ENCODE measurements at regions not wholly inside any gene's neighbourhood (a gene's known extent, or its start where the extent isn't known, plus 50 kb on each side); places are given as distances from the start of the nearest gene placed in this dataset.

GRCh38 chr6:102670735-102671134 is 1277.2 kb downstream of the GRIK2 start:
- no peak for DNase-seq (ENCODE audit: low spot score)
- TF ChIP-seq, protein P1, sequence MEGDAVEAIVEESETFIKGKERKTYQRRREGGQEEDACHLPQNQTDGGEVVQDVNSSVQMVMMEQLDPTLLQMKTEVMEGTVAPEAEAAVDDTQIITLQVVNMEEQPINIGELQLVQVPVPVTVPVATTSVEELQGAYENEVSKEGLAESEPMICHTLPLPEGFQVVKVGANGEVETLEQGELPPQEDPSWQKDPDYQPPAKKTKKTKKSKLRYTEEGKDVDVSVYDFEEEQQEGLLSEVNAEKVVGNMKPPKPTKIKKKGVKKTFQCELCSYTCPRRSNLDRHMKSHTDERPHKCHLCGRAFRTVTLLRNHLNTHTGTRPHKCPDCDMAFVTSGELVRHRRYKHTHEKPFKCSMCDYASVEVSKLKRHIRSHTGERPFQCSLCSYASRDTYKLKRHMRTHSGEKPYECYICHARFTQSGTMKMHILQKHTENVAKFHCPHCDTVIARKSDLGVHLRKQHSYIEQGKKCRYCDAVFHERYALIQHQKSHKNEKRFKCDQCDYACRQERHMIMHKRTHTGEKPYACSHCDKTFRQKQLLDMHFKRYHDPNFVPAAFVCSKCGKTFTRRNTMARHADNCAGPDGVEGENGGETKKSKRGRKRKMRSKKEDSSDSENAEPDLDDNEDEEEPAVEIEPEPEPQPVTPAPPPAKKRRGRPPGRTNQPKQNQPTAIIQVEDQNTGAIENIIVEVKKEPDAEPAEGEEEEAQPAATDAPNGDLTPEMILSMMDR (IDR thresholded peaks at IDR 0.05), result no peak
- Histone ChIP-seq H3K27ac (no peak overlapping the region), H3K4me3 (no peak overlapping the region)

DNA sequence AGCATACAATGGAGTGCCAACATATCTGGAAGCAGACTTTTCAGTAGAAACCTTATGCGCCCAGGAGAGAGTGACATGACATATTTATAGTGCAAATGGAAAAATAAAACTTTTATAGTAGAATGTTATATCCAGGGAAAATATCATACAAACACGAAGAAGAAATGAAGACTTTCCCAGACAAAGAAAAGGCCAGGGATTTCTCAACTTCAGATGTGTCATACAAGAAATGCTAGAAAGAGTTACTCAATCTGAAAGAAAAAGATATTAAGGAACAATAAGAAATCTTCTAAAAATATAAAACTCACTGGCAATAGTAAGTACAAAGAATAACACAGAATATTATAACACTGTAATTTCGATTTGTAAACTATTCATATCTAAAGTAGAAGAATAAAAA is 1269.3 kb downstream of the GRIK2 start:
- DNase-seq (ENCODE audit: low spot score), result no peak

GRCh38 chr6:102660303-102660702 is 1266.8 kb downstream of the GRIK2 start:
- TF ChIP-seq, protein P1 (IDR thresholded peaks at IDR 0.05), result no peak
- no peak overlapping the region for H3K4me3 ChIP-seq
- no peak for DNase-seq (ENCODE audit: low spot score)
- no peak overlapping the region for H3K27ac ChIP-seq

More for the DNA sequence above, 1269.3 kb downstream of the GRIK2 start:
- TF ChIP-seq, protein P1 (IDR thresholded peaks at IDR 0.05), result no peak
- Histone ChIP-seq H3K27ac (no peak overlapping the region), H3K4me3 (no peak overlapping the region)

DNA sequence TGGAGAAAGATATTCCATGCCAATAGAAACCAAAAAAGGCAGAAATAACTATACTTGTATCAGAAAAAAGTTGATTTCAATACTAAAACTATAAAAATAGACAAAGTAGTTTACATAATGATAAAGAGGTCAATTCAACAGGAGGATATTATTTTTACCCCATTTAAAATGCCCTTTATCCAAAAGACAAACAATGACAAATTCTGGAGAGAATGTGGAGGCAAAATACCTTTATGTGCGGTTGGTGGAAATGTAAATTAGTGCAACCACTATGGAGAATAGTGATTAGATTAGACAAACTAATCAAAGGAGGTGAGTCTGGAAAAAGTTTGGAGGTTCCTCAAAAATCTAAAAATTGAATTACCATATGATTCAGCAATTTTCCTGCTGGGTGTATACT is 1262.3 kb downstream of the GRIK2 start:
- DNase-seq (ENCODE audit: low spot score), result no peak
- TF ChIP-seq, protein P1 (IDR thresholded peaks at IDR 0.05), result no peak

GRCh38 chr6:102641426-102641825 is 1247.9 kb downstream of the GRIK2 start:
- no peak for DNase-seq (ENCODE audit: low spot score)
- Histone ChIP-seq H3K4me3 (no peak overlapping the region), H3K27ac (no peak overlapping the region)
- TF ChIP-seq, protein P1 (IDR thresholded peaks at IDR 0.05), result no peak

More for the DNA sequence above, 1262.3 kb downstream of the GRIK2 start:
- H3K27ac ChIP-seq, result no peak overlapping the region
- no peak overlapping the region for H3K4me3 ChIP-seq

GRCh38 chr6:102631921-102632320 is 1238.4 kb downstream of the GRIK2 start:
- TF ChIP-seq, protein P1 (IDR thresholded peaks at IDR 0.05), result no peak
- DNase-seq (ENCODE audit: low spot score), result no peak
- Histone ChIP-seq H3K27ac (no peak overlapping the region), H3K4me3 (no peak overlapping the region)

DNA sequence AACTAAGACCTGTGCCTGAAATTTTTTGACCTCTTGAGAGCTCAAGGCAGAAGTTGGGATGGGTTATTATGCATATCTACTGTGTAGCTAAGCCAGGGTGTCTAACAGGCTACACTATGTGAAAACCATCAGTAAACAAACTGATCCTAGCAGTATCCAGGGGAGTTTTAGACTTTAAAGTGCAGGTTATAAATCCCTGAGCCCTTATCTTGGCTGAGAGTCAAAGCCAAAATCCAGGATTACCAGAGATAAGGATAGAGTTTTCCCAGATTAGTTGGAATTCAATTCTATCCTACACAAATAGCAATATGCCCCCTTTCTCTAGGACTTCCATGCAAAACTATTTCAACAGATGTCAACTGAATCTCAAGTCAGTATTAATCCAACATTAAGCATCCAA is 1229.7 kb downstream of the GRIK2 start:
- no peak overlapping the region for H3K4me3 ChIP-seq
- TF ChIP-seq, protein P1 (IDR thresholded peaks at IDR 0.05), result no peak
- no peak for DNase-seq (ENCODE audit: low spot score)
- no peak overlapping the region for H3K27ac ChIP-seq
